SK-N-DZ (cell line): ENCODE measurements at regions not wholly inside any gene's neighbourhood (a gene's known extent, or its start where the extent isn't known, plus 50 kb on each side); places are given as distances from the start of the nearest gene placed in this dataset.

Source experiments
- DNase-seq: peaks from one replicate; pipeline ENCODE4 v3.0.0-alpha.2; 2015; ENCODE audit warnings: low spot score
- small RNA-seq, 2 experiments: library from RNA; depleted of rRNA; stranded (forward); fragments of <200 nt; gene quantifications; one replicate each; pipeline ENCODE3, GENCODE V24; 2014

GRCh38 chr12:108076556-108076955, 52.5 kb upstream of the WSCD2 start:
- no peak for DNase-seq

- no peak for DNase-seq
These were observed 50.7 kb upstream of the WSCD2 start for GRCh38 chr12:108078428-108078827.

Small RNAs in the stretch of these regions (small RNA-seq; reads per million reads assigned to genes)
- gene AC126177.5: 0 reads per million in 2 experiments
